SK-N-SH (cell line): ENCODE measurements at regions not wholly inside any gene's neighbourhood (a gene's known extent, or its start where the extent isn't known, plus 50 kb on each side); places are given as distances from the start of the nearest gene placed in this dataset.

Experiments
- CTCF ChIA-PET: fragments of 300-600, 350-600 bp; formaldehyde crosslinking; extraction: SDS; loops from one replicate; lab custom pipeline; 2021; lab: Yijun Ruan, JAX
- POLR2A ChIA-PET: fragments of 350-600 bp; sonication (Branson Sonifier 250); formaldehyde crosslinking; extraction: SDS; loops from one replicate; lab custom pipeline; 2020; ENCODE audit warnings: antibody characterized with exemption, inconsistent platforms; lab: Yijun Ruan, JAX
- DNase-seq: peaks from one replicate; pipeline ENCODE4 v3.0.0; 2012
- H2AFZ ChIP-seq: fragments of 200-600 bp; sonication (generic); 2 replicates; pipeline ENCODE4 v1.8.1; 2016; ENCODE audit warnings: antibody characterized with exemption, mild to moderate bottlenecking, low read depth
- H3F3A ChIP-seq: fragments of 200-600 bp; sonication (generic); replicated peaks from 2 replicates; pipeline ENCODE3; 2016; ENCODE audit warnings: antibody characterized with exemption, mild to moderate bottlenecking; ENCODE audit not compliant: insufficient read depth
- H3K27ac ChIP-seq, 2 experiments: fragments of 200-500 bp in 1 of 2; fragments of 200-600 bp in 1 of 2; sonication (Bioruptor generic) in 1 of 2; sonication (generic), shearing (Covaris generic) in 1 of 2; 2 replicates each; pipeline versions ENCODE4 v1.5.1 to v1.6.1; 2014 to 2016; ENCODE audit warnings: low read depth in 2 of 2, inconsistent platforms in 1 of 2, low read length in 1 of 2, mild to moderate bottlenecking in 1 of 2, mixed read lengths in 1 of 2
- H3K27me3 ChIP-seq: fragments of 200-600 bp; sonication (generic), shearing (Covaris generic); 2 replicates; pipeline ENCODE4 v1.6.1; 2016; ENCODE audit warnings: mixed run types; ENCODE audit not compliant: insufficient read depth
- H3K36me3 ChIP-seq, 2 experiments: fragments of 200-500 bp in 1 of 2; fragments of 200-600 bp in 1 of 2; sonication (Bioruptor generic) in 1 of 2; sonication (generic) in 1 of 2; replicated peaks in 1 of 2; 2 replicates each; pipeline versions ENCODE3 to v1.5.1; 2014 to 2016; ENCODE audit warnings: low read length in 1 of 2, mild to moderate bottlenecking in 1 of 2; ENCODE audit not compliant: insufficient read depth in 2 of 2, control insufficient read depth in 1 of 2
- H3K4me1 ChIP-seq, 2 experiments: fragments of 200-500 bp in 1 of 2; fragments of 200-600 bp in 1 of 2; sonication (Bioruptor generic) in 1 of 2; sonication (generic), shearing (Covaris generic) in 1 of 2; 2 replicates each; pipeline versions ENCODE4 v1.5.1 to v1.6.1; 2014 to 2016; ENCODE audit warnings: low read depth in 1 of 2, low read length in 1 of 2, mixed run types in 1 of 2; ENCODE audit not compliant: insufficient read depth in 2 of 2, control insufficient read depth in 1 of 2
- H3K4me2 ChIP-seq: fragments of 200-600 bp; sonication (generic), shearing (Covaris generic); 2 replicates; pipeline ENCODE4 v1.6.1; 2017; ENCODE audit warnings: mixed run types
- H3K4me3 ChIP-seq, 2 experiments: fragments of 200-500 bp in 1 of 2; fragments of 200-600 bp in 1 of 2; sonication (Bioruptor generic) in 1 of 2; sonication (generic), shearing (Covaris generic) in 1 of 2; 2 replicates each; pipeline versions ENCODE4 v1.5.1 to v1.8.1; 2014 to 2016; ENCODE audit warnings: low read depth in 2 of 2, inconsistent platforms in 1 of 2, low read length in 1 of 2, mild to moderate bottlenecking in 1 of 2, mixed read lengths in 1 of 2, moderate library complexity in 1 of 2
- H3K79me2 ChIP-seq: fragments of 200-600 bp; sonication (generic); 2 replicates; pipeline ENCODE4 v1.8.1; 2017; ENCODE audit warnings: mild to moderate bottlenecking; ENCODE audit not compliant: insufficient read depth
- H3K9ac ChIP-seq: fragments of 200-600 bp; sonication (generic); 2 replicates; pipeline ENCODE4 v1.6.1; 2017; ENCODE audit warnings: mixed run types
- H3K9me2 ChIP-seq: fragments of 200-600 bp; sonication (generic); 2 replicates; pipeline ENCODE4 v1.6.1; 2017; ENCODE audit warnings: mixed run types
- H3K9me3 ChIP-seq: fragments of 200-600 bp; sonication (generic); 2 replicates; pipeline ENCODE4 v1.6.1; 2017; ENCODE audit warnings: mixed run types, mild to moderate bottlenecking, moderate library complexity
- H4K20me1 ChIP-seq: fragments of 200-600 bp; sonication (generic); 2 replicates; pipeline ENCODE4 v1.6.1; 2017; ENCODE audit warnings: mild to moderate bottlenecking, mixed run types; ENCODE audit not compliant: insufficient read depth
- CTCF ChIP-seq: fragments of 200-600 bp; sonication (generic); IDR thresholded peaks from 2 replicates; pipeline ENCODE4 v1.6.1; 2017; ENCODE audit warnings: antibody characterized with exemption, mild to moderate bottlenecking, moderate library complexity
- ELF1 ChIP-seq: IDR thresholded peaks from 2 replicates; pipeline ENCODE4 v1.4.0; 2012
- FOSL2 ChIP-seq: IDR thresholded peaks from 2 replicates; pipeline ENCODE4 v1.4.0; 2012; ENCODE audit warnings: low read depth, mild to moderate bottlenecking, moderate library complexity, borderline replicate concordance
- FOXJ3 ChIP-seq: sonication (generic); formaldehyde crosslinking; IDR thresholded peaks from 2 replicates; pipeline ENCODE4 v1.5.1; 2020; ENCODE audit warnings: mild to moderate bottlenecking, missing genetic modification reagents
- GABPA ChIP-seq: IDR thresholded peaks from 2 replicates; pipeline ENCODE4 v1.4.0; 2012; ENCODE audit warnings: low read depth, mild to moderate bottlenecking
- IRF3 ChIP-seq: fragments of 150-350 bp; IDR thresholded peaks from 2 replicates; pipeline ENCODE4 v1.6.1; 2016; ENCODE audit warnings: mild to moderate bottlenecking, low read depth, low read length
- JUND ChIP-seq: IDR thresholded peaks from 2 replicates; pipeline ENCODE4 v1.4.0; 2012
- MAX ChIP-seq: IDR thresholded peaks from 2 replicates; pipeline ENCODE4 v1.4.0; 2012; ENCODE audit warnings: low read depth
- MEF2A ChIP-seq: IDR thresholded peaks from 2 replicates; pipeline ENCODE4 v1.4.0; 2012; ENCODE audit warnings: low read depth, borderline replicate concordance
- PBX3 ChIP-seq: IDR thresholded peaks from 2 replicates; pipeline ENCODE4; 2012
- POLR2AphosphoS5 ChIP-seq: IDR thresholded peaks from 2 replicates; pipeline ENCODE4 v1.6.1; 2012; ENCODE audit warnings: low read depth, low read length
- RAD21 ChIP-seq: IDR thresholded peaks from 2 replicates; pipeline ENCODE4 v1.6.1; 2012; ENCODE audit warnings: mild to moderate bottlenecking, low read length
- RFX5 ChIP-seq: IDR thresholded peaks from 2 replicates; pipeline ENCODE4 v1.6.1; 2012; ENCODE audit warnings: mild to moderate bottlenecking, improper control_type of control experiment, low read length
- SIN3A ChIP-seq: IDR thresholded peaks from 2 replicates; pipeline ENCODE4 v1.6.1; 2012; ENCODE audit warnings: low read depth, mild to moderate bottlenecking, low read length, moderate library complexity, borderline replicate concordance
- SMC3 ChIP-seq: IDR thresholded peaks from 2 replicates; pipeline ENCODE4 v1.6.1; 2012; ENCODE audit warnings: low read depth, low read length, improper control_type of control experiment
- TAF1 ChIP-seq: IDR thresholded peaks from 2 replicates; pipeline ENCODE4 v1.6.1; 2012; ENCODE audit warnings: low read depth, mild to moderate bottlenecking, low read length, moderate library complexity, borderline replicate concordance
- TEAD4 ChIP-seq: IDR thresholded peaks from 2 replicates; pipeline ENCODE4 v1.4.0; 2012; ENCODE audit warnings: mild to moderate bottlenecking, borderline replicate concordance; ENCODE audit not compliant: insufficient read depth
- USF1 ChIP-seq: IDR thresholded peaks from 2 replicates; pipeline ENCODE4 v1.4.0; 2012; ENCODE audit warnings: low read depth, borderline replicate concordance
- USF2 ChIP-seq: fragments of 150-350 bp; IDR thresholded peaks from 2 replicates; pipeline ENCODE4 v1.6.1; 2017; ENCODE audit warnings: antibody characterized with exemption, low read length, low read depth, borderline replicate concordance

- no peaks in the 10 kb centered on the region for H4K20me1 ChIP-seq
- no peak overlapping the region for H3K4me3 ChIP-seq
- POLR2A ChIA-PET: no interaction called here
Measured at GRCh38 chr11:37525336-37525735, 927.3 kb upstream of the RAG2 start.

GRCh38 chr11:37519781-37520180 is 921.7 kb upstream of the RAG2 start:
- no peak overlapping the region for H3K4me2 ChIP-seq
- no peaks in the 10 kb centered on the region for H3K36me3 ChIP-seq

More at GRCh38 chr11:37525336-37525735, 927.3 kb upstream of the RAG2 start:
- no peaks in the 10 kb centered on the region for H3K9me3 ChIP-seq
- no peaks in the 10 kb centered on the region for H3K36me3 ChIP-seq
- no peaks in the 10 kb centered on the region for H3K4me1 ChIP-seq
- no peak for DNase-seq
- CTCF ChIA-PET: interaction anchor here (0.8 kb wide), 1 partner anchor 823 kb away, joined by 5 read pairs; no protein-coding TSS in a partner anchor
- no peaks in the 10 kb centered on the region; the same call in 1 of the 2 replicates for H3K9me2 ChIP-seq
- H3K4me2 ChIP-seq: no peak overlapping the region
- no peaks in the 10 kb centered on the region for H3F3A ChIP-seq
- no peak overlapping the region for H3K9ac ChIP-seq
- peak; percentile 52 for TF ChIP-seq CTCF
- no peak for TF ChIP-seq GABPA
- TF ChIP-seq USF2: no peak
- TF ChIP-seq TAF1: no peak
- TF ChIP-seq RAD21: peak; percentile 38; the same call in 1 of the 2 replicates
- no peak for TF ChIP-seq RFX5
- TF ChIP-seq SMC3: peak; percentile 27; the same call in 1 of the 2 replicates
- no peak for TF ChIP-seq TEAD4
- TF ChIP-seq MAX: no peak
- TF ChIP-seq JUND: no peak
- TF ChIP-seq POLR2AphosphoS5: no peak
- no peak overlapping the region for H3K27ac ChIP-seq
- no peaks in the 10 kb centered on the region for H3K27me3 ChIP-seq
- H2AFZ ChIP-seq: no peak overlapping the region
- H3K79me2 ChIP-seq: no peaks in the 10 kb centered on the region

More at GRCh38 chr11:37519781-37520180, 921.7 kb upstream of the RAG2 start:
- no peak for DNase-seq
- Histone ChIP-seq H3K4me3 (no peak overlapping the region), H3K27me3 (no peaks in the 10 kb centered on the region), H3K79me2 (no peaks in the 10 kb centered on the region), H3K27ac (no peak overlapping the region), H3K9me3 (no peaks in the 10 kb centered on the region; the same call in 1 of the 2 replicates)
- CTCF ChIA-PET: no interaction called here
- TF ChIP-seq SIN3A: no peak
- TF ChIP-seq MEF2A: no peak
- TF ChIP-seq PBX3: no peak
- TF ChIP-seq FOSL2: no peak
- no peak for TF ChIP-seq IRF3
- no peak for TF ChIP-seq FOXJ3 (CRISPR knock-in tag)
- no peak for TF ChIP-seq USF1
- TF ChIP-seq RAD21: no peak
- no peak for TF ChIP-seq ELF1
- TF ChIP-seq, all 33 proteins: peak for 0
- Histone ChIP-seq H3K9me2 (no peaks in the 10 kb centered on the region; the same call in 1 of the 2 replicates), H3K9ac (no peak overlapping the region), H2AFZ (no peak overlapping the region), H3F3A (no peaks in the 10 kb centered on the region), H4K20me1 (no peaks in the 10 kb centered on the region), H3K4me1 (no peaks in the 10 kb centered on the region)
- POLR2A ChIA-PET: no interaction called here
